GM19025 (cell line): ENCODE measurements at regions not wholly inside any gene's neighbourhood (a gene's known extent, or its start where the extent isn't known, plus 50 kb on each side); places are given as distances from the start of the nearest gene placed in this dataset.

Experiments used
- ATAC-seq: cut with Tn5 transposase; IDR thresholded peaks from one replicate; pipeline ENCODE4 v1.9.1; 2021; ENCODE audit warnings: mild to moderate bottlenecking, low read depth, moderate library complexity; ENCODE audit not compliant: unreplicated experiment

DNA sequence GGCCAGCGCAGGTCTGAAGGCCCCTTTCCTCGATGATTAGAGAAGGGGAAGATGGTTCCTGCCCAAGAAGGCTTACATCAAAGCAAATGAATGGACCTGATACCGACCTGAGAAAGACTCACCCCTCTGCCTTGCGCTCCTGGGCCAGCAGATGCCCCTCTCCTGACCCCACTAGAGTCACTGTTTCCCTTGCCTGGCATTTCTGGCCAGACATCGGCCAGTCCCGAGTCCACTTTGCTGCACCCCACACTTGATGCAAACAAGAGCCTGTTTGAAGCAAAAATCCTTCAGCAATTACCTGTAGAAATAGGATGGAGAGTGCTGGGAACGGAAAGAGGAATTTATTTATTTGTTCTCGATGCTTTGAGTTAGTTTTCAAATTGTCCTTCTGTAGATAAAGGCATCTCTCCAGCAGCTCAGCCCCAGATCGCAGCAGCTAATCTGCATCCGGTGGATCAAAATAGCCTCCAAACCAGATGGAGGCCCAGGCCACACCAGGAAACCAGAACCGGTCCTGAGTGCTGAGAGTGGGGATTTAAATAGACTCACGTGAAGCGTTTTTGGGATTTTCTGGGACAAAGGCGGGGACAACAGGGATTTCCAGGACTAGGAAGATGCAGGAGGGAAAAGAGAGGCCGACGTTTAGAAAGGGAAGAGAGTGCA lies 148.6 kb downstream of the TRIM29 start:
- ATAC-seq, result no peak

GRCh38 chr11:119985551-119985950 lies 152.4 kb downstream of the TRIM29 start:
- no peak for ATAC-seq

DNA sequence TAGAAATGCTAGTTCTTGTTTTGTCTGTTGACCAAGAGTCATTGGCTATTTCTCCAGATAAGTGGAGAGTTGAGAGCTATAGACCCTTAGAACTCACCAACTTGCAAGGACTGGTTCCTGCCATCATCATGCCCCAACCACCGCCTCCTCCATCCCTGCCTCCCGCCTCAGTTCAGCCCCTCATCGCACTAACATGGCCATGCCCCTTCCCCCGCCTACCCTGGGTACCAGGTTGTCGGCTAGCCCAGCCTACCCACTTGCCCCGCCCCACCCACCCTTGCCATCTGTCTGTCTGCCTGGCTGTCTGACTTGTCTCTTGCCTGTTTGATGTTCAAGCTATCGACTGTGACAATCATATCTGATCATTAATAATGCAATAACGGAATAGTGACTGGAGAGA lies 154.1 kb downstream of the TRIM29 start:
- no peak for ATAC-seq

- no peak for ATAC-seq
Observed at GRCh38 chr11:119983240-119983732, 154.6 kb downstream of the TRIM29 start.

GRCh38 chr11:119982517-119983239 lies 155.2 kb downstream of the TRIM29 start:
- ATAC-seq, result no peak

GRCh38 chr11:119980431-119980830 lies 157.5 kb downstream of the TRIM29 start:
- ATAC-seq, result no peak

GRCh38 chr11:119979701-119980100 lies 158.2 kb downstream of the TRIM29 start:
- no peak for ATAC-seq

- no peak for ATAC-seq
Observed at GRCh38 chr11:119978696-119979095, 159.2 kb downstream of the TRIM29 start.

DNA sequence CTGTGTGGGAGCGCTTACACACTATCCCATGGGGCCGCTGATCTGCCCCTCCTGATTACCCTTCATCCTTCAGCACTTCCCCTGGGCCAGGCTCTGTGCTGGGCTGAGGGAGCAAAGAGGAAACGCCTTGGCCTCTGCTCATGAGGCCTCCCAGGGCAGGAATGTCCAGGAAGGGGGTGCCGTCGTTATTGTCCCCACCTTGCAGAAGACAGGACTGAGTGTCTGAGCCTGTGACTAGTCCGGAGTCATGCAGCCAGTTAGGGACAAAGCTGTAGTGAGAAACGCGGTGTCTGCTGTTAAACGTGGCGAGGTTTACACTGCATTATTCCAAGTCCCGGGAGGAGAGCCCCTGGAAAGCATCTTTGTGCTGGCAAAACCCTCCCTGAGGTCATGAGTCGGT lies 160.0 kb downstream of the TRIM29 start:
- ATAC-seq, result no peak

GRCh38 chr11:119977561-119977860 lies 160.4 kb downstream of the TRIM29 start:
- ATAC-seq, result no peak

DNA sequence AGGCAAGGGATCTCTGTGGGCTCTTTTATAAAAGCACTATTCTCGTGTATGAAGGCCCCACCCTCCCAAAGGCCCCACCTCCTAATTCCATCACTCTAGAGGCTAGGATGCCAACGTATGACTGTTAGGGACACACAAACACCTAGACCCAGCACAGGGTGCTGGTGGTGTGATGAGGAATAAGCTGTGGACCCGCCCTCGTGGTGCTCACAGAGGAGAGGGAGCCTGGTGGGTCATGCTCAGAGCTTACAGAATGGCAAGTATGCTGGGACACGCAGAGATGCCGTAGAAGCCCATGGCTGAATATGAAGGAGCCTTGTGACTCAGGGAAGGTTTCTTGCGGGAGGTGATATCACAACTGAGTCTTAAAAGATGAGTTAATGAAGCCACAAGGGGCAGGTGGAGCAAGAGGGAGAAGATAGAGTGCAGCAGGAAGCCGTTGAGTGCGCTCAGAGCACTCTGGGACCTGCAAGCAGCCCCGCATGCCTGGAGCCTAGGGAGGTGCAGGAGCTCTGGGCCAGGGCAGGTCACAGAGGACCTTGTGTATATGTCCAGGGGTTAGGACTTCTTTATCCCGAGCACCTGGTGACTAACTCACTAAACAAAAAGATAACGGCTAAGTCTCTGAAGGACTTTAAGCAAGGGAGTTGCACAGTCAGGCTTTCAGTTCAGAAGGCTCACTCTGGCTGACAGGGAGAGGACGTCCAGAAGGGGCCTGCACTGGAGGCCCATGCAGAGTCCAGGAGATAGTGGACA lies 160.9 kb downstream of the TRIM29 start:
- no peak for ATAC-seq

DNA sequence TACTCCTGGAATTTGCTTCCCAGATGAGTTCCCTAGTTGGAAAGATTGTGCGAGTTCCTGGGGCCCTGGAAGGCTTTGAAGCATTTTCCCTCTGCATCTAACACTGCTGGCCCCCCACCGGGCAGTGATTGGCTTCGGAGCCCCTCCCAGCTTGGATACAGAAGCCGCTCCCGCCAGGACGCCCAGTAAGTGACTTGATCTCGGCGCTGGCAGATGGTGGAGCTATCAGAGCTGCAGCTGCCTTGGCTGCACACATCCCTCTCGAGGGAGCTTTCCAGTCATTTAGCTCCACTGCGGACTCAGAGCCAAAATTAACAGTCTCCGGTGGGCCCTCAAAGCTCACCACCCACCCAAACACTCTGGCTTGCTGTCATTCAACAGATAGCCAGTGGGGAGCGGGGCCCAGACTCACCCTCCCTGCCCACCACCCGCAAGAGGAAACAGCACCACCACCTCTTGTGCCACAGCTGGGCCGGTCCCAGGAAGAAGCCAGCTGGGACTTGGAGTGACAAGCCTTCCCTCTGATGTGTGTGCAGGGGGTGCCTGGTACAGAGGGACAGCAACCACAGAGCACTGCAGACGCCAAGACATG lies 162.3 kb downstream of the TRIM29 start:
- ATAC-seq, result no peak

DNA sequence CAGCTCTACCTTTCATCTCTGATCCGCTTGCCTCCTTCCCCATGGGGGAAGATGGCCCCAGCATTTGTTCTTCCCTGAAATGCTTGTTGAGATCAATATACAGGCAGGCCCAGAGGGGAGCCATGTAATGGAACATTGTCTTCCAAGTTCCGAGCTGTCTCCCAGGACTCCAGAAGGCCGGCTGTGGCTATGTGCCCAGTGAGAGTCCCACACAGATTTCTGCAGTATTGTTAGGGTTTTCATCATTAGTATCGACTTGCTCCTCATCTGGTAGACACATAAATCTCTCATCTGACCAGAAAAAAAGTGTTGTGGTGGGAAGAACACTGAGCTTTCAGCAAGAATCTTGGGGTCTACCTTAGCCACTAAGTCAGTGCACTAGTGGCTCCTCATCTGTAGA lies 163.4 kb downstream of the TRIM29 start:
- no peak for ATAC-seq

DNA sequence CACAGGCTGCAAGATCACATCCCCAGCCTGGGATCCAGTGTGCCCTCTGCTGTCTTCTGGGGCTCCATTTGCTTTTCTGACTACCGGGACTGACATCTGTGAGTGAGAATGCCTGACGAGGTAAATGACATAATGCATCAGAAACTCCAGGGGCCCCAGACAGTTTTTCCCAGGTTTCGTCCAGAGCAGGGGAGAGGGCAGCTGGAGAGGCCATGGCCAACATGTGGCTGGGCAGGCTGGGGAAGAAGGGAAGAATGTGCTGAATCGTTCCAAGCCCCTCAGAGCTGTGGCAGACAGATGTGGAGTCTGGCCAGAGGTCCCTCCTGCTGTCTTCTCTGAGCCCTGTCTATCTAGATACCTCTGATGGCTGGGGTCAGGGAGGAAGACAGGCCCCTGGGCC lies 163.9 kb downstream of the TRIM29 start:
- no peak for ATAC-seq

- ATAC-seq, result no peak
Observed at GRCh38 chr11:119972281-119972680, 165.6 kb downstream of the TRIM29 start.

DNA sequence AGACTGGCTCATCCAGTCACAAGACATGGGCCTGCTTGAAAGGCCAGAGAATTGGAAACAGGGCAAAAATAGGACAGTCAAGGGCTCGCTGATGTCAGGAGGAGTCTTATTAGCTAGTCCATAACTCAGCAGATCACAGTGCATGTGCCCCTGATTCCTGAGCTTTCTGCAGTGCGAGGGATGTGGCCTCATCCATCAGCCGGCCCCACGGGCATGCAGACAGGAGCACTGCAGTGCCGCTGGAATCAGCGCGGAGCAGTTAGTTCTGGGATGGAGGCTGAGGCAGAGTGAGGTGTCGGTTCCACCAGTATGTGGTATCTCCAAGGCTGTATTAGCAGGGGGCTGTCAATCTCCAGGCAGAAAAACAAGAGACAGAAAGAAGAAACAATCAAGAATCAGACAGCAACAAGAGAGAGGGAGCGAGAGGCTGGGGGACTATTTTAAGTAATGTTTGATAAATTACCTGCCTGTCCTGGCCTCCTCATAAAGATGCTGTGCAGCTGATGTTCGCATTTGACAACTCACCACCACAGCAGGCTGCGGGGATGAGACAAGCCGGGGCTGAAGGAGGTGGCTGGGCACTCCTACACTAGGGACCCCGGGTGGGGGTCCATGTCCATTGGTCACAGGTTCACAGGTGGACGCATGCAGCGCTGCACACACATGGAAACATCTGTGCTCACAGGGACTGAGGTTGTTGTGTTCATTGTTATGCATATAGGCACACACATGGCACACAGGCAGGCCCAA lies 167.2 kb downstream of the TRIM29 start:
- no peak for ATAC-seq

DNA sequence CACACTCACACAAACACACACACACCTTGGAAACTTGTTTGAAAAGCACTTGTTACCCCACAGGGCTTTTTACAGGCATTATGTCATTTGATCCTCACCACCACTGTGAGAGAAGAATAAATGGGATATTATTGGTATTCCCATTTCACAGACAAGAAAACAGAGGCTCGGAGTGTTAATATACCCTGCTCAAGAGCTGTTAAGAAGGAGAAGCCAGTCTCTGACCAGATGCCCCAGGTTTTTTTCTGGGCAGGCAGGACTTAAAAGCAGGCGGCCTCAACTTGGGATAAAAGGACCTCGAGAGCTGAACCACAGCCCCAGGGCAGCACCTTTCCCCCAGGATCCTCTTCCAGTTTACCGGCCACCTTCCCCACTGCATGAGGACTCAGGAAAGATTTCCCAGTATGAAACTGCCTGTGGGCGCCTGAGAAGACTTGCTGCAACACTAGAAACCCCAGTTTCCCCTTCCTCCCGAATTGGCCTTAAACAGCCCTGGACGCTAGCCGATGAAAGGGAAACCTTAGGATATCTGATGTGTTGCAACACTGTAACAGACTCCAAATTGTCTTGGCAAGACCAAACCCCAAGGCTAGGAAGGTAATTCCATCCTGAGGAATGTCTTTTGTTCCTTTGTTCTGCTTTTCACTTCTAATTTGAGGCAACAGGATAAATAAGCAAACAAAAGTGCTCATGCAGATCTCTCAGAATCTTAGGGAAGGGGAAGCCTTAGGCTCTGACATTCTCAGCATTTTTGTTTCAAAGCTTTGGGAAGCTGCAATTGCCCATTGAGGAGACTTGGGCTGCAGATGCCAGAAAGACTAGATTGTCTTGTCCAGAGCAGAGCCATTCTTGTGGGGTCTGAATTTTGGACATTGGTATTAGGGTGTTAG lies 173.5 kb downstream of the TRIM29 start:
- ATAC-seq, result no peak

- ATAC-seq, result no peak
Observed at GRCh38 chr11:119957951-119958350, 180.0 kb downstream of the TRIM29 start.

GRCh38 chr11:119952441-119952840 lies 185.5 kb downstream of the TRIM29 start:
- no peak for ATAC-seq

DNA sequence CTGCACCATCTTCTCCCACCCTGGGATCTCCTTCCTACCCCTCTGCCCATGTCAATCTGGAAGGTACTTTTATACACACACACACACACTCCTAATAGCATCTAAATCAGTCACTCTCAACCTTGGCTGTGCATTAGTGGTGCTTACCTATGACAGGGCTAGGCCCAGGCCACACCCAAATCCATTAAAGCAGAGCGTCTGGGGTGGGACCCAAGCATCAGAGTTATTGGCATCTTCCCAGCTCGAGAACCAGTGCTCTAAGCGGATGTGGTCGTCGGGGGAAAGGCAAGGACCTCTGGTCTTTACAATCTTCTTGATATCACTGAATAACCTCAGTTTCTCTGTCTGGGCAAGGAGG lies 194.6 kb downstream of the TRIM29 start:
- ATAC-seq, result no peak
